NB4 (cell line): ENCODE measurements at regions not wholly inside any gene's neighbourhood (a gene's known extent, or its start where the extent isn't known, plus 50 kb on each side); places are given as distances from the start of the nearest gene placed in this dataset.
"Not testable (repeated sequence)": the region's sequence is repeated elsewhere in the genome, so short reads cannot be mapped to it uniquely, and the experiment has no call there.

Experiments
- CTCF ChIP-seq: IDR thresholded peaks from one replicate; pipeline ENCODE4 v1.5.1; 2012; ENCODE audit warnings: low read depth, low read length
- POLR2A ChIP-seq: IDR thresholded peaks from 2 replicates; pipeline ENCODE4 v1.6.1; 2011; ENCODE audit warnings: mild to moderate bottlenecking; ENCODE audit not compliant: insufficient read length; ENCODE audit errors: extremely low read depth

- not testable (repeated sequence) for TF ChIP-seq CTCF, POLR2A
Measured at GRCh38 chr3:74825404-74825803, 210.9 kb upstream of the CNTN3 start.
